DOHH2 (cell line): ENCODE measurements at regions not wholly inside any gene's neighbourhood (a gene's known extent, or its start where the extent isn't known, plus 50 kb on each side); places are given as distances from the start of the nearest gene placed in this dataset.

Experiments used
- H3F3A ChIP-seq: fragments of 200-600 bp; sonication (generic), shearing (Covaris generic); 2 replicates; pipeline ENCODE4 v1.6.0; 2016; ENCODE audit warnings: antibody characterized with exemption, mild to moderate bottlenecking; ENCODE audit not compliant: control insufficient read depth, insufficient read depth
- H3K27ac ChIP-seq: fragments of 200-600 bp; sonication (generic); 2 replicates; pipeline ENCODE4 v1.5.1; 2014; ENCODE audit warnings: low read depth, mild to moderate bottlenecking, low read length, moderate library complexity
- H3K27me3 ChIP-seq: fragments of 200-600 bp; sonication (generic); 2 replicates; pipeline ENCODE4 v1.6.1; 2014; ENCODE audit warnings: mild to moderate bottlenecking, low read length, mixed read lengths; ENCODE audit not compliant: control insufficient read depth
- H3K36me3 ChIP-seq: fragments of 200-600 bp; sonication (generic); 2 replicates; pipeline ENCODE4 v1.6.1; 2014; ENCODE audit warnings: mild to moderate bottlenecking, low read length, moderate library complexity, mixed read lengths; ENCODE audit not compliant: control insufficient read depth
- H3K4me1 ChIP-seq: fragments of 200-600 bp; sonication (generic); 2 replicates; pipeline ENCODE4 v1.6.1; 2014; ENCODE audit warnings: mild to moderate bottlenecking, low read length, mixed read lengths; ENCODE audit not compliant: control insufficient read depth
- H3K4me2 ChIP-seq: fragments of 200-600 bp; sonication (generic); 2 replicates; pipeline ENCODE4 v1.6.0; 2014; ENCODE audit warnings: mild to moderate bottlenecking, low read length, moderate library complexity
- H3K4me3 ChIP-seq: fragments of 200-600 bp; sonication (generic); 2 replicates; pipeline ENCODE4 v1.5.1; 2014; ENCODE audit warnings: mild to moderate bottlenecking, low read length, mixed read lengths
- H3K79me2 ChIP-seq: fragments of 200-600 bp; sonication (generic); 2 replicates; pipeline ENCODE4 v1.6.1; 2014; ENCODE audit warnings: mild to moderate bottlenecking, low read length, mixed read lengths; ENCODE audit not compliant: control insufficient read depth
- H3K9me2 ChIP-seq: fragments of 200-600 bp; sonication (generic); replicated peaks from 2 replicates; pipeline ENCODE4 v1.6.1; 2014; ENCODE audit warnings: mild to moderate bottlenecking, low read length, mixed read lengths; ENCODE audit not compliant: control insufficient read depth
- H3K9me3 ChIP-seq: fragments of 200-600 bp; sonication (generic); 2 replicates; pipeline ENCODE4 v1.6.1; 2014; ENCODE audit warnings: antibody characterized with exemption, low read length, mixed read lengths; ENCODE audit not compliant: control insufficient read depth, insufficient read depth
- H4K20me1 ChIP-seq: fragments of 200-600 bp; sonication (generic); 2 replicates; pipeline ENCODE4 v1.6.0; 2014; ENCODE audit warnings: low read depth, mild to moderate bottlenecking, antibody characterized with exemption, low read length, moderate library complexity; ENCODE audit not compliant: control insufficient read depth, insufficient read depth
- EZH2phosphoT487 ChIP-seq: fragments of 200-600 bp; sonication (generic); IDR thresholded peaks from 2 replicates; pipeline ENCODE4 v1.6.1; 2017; ENCODE audit warnings: borderline replicate concordance, mild to moderate bottlenecking, antibody characterized with exemption, low read length, moderate library complexity, mixed read lengths
- TF ChIP-seq, protein P1 (sequence below): fragments of 200-600 bp; sonication (generic); IDR thresholded peaks from one replicate; pipeline ENCODE4 v1.5.1; 2014; ENCODE audit warnings: antibody characterized with exemption, mild to moderate bottlenecking, low read depth, low read length; ENCODE audit not compliant: poor library complexity, severe bottlenecking

DNA sequence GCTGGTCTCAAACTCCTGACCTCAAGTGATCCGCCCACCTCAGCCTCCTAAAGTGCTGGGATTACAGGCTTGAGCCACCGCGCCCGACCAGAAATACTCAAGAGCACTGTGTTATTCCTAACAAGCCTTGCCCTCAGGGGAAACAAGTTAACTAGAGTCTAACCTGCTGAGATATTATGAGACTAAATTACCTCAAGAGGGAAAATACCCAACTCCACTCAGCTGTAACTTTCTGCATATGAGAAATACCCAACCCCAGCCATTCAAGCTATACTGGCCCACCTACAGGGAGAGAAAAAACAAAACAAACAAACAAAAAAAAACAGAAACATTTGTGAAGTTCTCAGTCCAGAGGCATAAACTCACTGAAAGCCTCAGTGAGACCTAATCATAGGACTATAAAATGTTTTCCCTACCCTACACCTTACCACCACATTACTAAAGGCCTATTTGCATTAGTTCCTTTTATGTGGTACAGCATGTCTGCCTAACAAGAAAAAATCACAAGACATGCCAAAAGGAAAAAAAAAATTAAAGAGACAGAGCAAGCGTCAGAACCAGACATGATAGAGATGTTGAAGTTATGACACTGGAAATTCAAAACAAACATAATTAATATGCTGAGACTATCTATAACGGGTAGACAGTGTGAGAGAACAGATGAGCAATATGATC is 876.0 kb downstream of the FSTL5 start:
- no peak overlapping the region for H3K4me2 ChIP-seq
- no peaks in the 10 kb centered on the region for H3K36me3 ChIP-seq
- peaks cover 3% of the 10 kb centered on the region; the same call in 1 of the 2 replicates for H3K9me3 ChIP-seq
- no peaks in the 10 kb centered on the region for H3K27me3 ChIP-seq
- no peaks in the 10 kb centered on the region for H3K79me2 ChIP-seq
- no peak overlapping the region for H3K27ac ChIP-seq
- no peaks in the 10 kb centered on the region for H3F3A ChIP-seq
- H4K20me1 ChIP-seq = no peaks in the 10 kb centered on the region
- no peaks in the 10 kb centered on the region for H3K4me1 ChIP-seq
- TF ChIP-seq, protein P1, sequence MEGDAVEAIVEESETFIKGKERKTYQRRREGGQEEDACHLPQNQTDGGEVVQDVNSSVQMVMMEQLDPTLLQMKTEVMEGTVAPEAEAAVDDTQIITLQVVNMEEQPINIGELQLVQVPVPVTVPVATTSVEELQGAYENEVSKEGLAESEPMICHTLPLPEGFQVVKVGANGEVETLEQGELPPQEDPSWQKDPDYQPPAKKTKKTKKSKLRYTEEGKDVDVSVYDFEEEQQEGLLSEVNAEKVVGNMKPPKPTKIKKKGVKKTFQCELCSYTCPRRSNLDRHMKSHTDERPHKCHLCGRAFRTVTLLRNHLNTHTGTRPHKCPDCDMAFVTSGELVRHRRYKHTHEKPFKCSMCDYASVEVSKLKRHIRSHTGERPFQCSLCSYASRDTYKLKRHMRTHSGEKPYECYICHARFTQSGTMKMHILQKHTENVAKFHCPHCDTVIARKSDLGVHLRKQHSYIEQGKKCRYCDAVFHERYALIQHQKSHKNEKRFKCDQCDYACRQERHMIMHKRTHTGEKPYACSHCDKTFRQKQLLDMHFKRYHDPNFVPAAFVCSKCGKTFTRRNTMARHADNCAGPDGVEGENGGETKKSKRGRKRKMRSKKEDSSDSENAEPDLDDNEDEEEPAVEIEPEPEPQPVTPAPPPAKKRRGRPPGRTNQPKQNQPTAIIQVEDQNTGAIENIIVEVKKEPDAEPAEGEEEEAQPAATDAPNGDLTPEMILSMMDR = no peak
- no peak for TF ChIP-seq EZH2phosphoT487
- no peak overlapping the region for H3K4me3 ChIP-seq
- no peaks in the 10 kb centered on the region for H3K9me2 ChIP-seq

DNA sequence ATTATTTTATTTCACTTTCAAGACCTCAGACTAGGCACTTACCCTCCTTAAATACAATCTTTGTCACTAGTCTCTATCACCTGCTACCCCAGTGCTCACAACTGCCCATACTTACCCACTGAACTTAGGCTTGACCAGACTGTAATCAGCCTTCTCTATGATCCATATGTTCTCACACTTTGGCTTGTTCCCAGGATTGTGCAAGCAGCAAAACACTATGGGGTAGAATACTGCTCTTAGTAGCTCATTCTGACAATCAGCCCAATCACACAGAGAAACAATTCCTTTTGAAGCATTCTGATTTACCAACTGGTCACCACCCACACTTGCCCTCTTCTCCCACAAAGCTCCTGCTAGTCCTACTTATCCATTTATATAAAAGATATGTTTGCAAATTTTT is 878.3 kb downstream of the FSTL5 start:
- Histone ChIP-seq H3K79me2 (no peaks in the 10 kb centered on the region), H3K27ac (no peak overlapping the region), H3K9me2 (no peaks in the 10 kb centered on the region), H3K4me2 (no peak overlapping the region), H4K20me1 (no peaks in the 10 kb centered on the region), H3K4me3 (no peak overlapping the region), H3F3A (no peaks in the 10 kb centered on the region), H3K9me3 (peaks cover 3% of the 10 kb centered on the region; the same call in 1 of the 2 replicates), H3K36me3 (no peaks in the 10 kb centered on the region), H3K27me3 (no peaks in the 10 kb centered on the region), H3K4me1 (no peaks in the 10 kb centered on the region)
- no peak for TF ChIP-seq EZH2phosphoT487
- TF ChIP-seq, protein P1 = no peak

DNA sequence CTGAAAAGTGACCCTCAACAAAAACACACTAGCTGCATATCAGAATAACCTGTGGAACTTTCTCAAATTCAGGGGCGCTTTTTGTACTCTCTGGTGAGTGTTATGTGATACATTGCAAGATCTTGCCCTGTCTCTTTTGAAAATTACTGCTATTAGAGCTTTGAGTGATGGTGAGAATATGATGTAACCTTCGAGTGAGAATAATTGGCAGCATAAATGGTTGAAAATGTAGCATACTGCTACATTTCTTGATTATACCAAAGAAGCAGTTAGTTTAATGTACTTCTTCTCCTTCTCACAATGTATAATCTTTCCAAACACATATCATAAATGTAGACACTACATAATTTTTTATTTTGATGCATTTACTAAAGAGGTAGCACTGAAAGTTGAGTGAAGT is 882.9 kb downstream of the FSTL5 start:
- TF ChIP-seq, protein P1 = no peak
- no peak for TF ChIP-seq EZH2phosphoT487
- Histone ChIP-seq H3K27me3 (no peaks in the 10 kb centered on the region), H3K9me3 (no peaks in the 10 kb centered on the region), H3K4me2 (no peak overlapping the region), H3F3A (no peaks in the 10 kb centered on the region), H3K4me3 (no peak overlapping the region), H3K4me1 (no peaks in the 10 kb centered on the region), H4K20me1 (no peaks in the 10 kb centered on the region), H3K9me2 (no peaks in the 10 kb centered on the region), H3K27ac (no peak overlapping the region), H3K36me3 (no peaks in the 10 kb centered on the region), H3K79me2 (no peaks in the 10 kb centered on the region)
